ENCODE measurements at regions not wholly inside any gene's neighbourhood (a gene's known extent, or its start where the extent isn't known, plus 50 kb on each side); places are given as distances from the start of the nearest gene placed in this dataset.

DNA sequence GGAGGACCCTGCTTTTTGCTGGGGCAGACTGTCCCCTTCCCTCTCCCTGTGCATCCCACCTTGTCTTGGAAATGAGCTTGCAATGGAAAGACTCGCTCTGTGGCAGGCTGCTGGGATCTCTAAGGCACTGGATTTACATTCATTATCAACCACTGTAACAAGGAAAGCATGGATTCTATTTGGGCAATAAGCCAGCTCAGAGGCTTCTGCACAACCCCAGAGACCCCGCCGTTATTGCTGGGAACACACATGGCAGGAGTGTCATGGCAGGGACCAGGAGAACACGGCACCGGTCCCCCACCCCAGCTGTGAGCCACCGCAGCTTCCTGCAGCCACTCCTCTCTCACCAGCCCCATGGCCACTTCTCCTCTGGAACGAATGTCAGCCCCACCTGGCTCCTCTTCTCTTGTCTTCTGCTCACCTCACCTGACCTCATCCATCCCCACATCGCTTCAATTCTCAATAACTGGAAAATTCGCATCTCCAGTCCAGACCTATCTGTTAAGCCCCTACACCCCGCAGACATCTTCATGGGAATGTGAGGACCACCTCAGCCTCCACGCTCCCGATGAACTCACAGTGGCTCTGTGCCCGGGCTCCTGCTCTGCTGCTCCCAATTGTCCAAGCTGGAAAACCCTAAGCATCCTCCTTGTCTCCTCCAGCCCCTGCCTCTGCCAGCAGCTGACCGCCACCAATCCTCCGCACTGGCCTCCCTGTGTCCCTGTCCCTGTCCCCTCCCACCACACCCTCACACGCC, 181.5 kb downstream of the USP12 start:
- DNase-seq (ENCODE audit: low read depth in 2 of 2) = no peak

DNA sequence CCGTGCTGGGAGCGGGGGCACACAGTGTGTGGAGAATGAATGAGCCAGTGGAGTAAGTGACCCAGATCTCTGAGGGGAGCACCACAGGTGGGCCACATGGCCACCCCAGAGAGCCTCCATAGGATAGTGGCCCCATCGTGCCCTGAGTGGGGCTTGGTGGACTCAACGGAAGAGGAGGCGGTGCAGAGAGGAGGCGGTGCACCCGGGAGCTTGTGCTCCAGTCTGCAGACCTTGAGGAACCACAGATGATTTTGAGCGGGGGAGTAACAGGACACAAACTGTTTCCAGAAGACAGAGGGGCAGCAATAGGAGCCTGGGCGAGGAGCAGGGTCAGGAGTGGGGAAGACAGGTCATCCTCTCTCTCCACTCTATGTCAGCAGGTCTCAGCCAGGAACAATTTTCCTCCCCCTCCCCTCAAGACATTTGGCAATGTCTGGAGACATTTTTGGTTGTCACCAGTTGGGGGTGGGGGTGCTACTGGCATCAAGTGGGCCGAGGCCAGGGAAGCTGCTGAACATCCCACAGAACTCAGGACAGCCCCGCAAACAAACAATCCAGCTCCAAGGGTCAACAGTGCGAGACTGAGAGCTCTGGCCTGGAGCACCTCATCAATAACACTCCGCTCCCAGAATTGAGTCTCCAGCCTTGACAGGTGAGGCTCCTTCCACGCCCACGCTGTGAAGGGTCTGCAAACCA, 182.2 kb downstream of the USP12 start:
- no peak for DNase-seq (ENCODE audit: low read depth in 2 of 2)

DNA sequence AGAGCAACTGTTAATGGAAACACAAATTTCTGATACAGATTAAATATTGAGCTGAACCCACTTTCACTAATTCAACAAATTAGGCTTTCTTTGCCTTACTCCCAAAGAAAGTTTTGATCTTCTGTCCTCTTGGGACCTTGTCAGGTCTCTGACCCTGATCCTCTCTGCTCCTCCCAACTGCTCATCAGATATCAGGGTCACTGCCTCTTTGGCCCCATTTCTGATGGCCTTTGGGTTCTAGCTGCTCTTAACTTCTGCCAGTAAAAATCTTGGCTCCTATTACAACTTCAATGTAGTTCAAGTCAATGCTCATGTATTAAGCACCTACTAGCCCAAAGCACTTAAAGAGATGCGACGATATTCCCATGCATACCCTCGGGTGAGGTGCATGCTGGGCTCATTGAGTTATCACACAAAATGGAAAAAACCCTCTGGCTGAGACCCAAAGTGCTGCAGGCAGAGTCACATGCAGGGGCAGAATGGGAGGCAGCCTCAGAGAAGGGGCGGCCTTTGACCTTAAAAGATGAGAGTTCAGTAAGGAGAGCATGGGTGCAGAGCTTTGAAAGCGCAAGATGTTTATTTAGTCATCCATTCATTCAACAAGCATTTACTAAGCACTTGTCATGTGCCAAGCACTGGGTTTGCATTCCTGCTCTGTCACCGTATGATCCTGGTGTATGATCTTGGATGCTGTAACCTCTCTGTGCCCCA, 183.4 kb downstream of the USP12 start:
- no peak for DNase-seq (ENCODE audit: low read depth in 2 of 2)

DNA sequence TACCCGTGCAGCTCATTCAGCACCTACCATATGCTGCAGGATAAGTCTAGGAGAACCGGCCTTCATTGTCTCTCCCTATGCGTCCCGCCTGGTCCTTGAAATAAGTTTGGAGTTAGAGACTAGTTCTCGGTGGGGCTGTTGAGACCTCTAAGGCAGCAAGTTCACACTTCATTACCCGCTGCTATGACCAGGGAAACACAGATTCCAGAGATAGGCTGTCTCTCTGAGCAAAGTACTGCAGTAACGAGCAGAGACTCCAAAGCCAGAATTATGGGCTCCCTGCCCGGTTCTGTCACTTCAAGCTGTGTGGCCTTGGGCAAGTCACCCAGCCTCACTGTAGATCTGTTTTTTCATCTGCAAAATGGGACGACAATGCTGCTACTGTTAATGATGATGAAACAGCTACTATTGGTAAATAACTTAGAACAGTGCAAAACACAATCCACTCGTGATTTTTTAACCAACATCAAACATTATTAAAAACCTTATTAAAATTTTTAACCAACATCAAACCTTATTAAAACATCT, 184.1 kb downstream of the USP12 start:
- DNase-seq (ENCODE audit: low read depth in 2 of 2) = no peak

DNA sequence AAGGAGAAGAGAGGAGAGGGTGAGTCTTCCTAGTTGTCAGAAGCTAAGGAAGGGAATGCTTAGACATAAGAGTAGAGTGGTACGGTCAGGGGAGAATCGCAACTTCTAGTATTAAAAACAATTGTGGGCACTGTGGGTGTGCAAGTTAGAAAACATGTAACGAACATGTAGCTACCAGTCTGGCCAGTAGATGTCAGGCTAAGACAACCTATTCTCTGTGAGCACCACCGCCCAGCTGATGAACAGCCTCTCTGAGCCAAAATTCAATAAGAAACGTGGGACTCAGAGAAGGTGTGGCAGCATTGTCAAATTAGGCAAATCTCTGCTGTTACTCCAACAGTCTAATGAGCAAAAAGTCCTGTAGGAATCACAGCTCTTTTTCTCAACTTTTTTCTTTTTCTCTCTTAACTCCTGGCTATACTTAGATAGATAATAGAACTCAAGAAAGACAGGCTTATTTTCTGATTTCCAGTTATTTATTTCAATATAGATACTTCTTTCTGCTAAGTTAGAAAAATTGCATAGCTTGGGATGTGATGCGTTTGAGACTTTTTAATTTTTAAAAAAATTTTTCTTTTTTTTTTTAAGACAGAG, 186.2 kb downstream of the USP12 start:
- DNase-seq (ENCODE audit: low read depth in 2 of 2) = peak; percentile 40 to 54

DNA sequence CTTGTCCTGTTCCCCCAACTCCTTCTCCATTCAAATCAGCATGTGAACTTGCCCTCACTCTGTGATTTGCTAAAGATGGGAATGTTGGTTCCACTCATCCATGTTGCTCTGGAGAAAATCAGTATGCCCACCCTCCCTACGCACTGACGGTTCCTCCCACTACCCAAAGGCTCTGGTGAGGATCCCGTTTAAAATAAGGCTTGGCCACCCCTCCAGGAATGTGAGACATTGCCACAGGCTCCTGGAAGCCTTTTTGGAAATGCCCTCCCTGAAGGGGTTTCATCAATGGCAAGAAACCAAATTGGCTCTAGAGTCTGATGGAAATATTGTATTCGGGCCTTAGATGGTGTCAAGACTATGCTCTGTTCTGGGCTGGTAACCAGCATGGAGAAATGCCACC, 187.3 kb downstream of the USP12 start:
- DNase-seq (ENCODE audit: low read depth in 2 of 2) = no peak

DNA sequence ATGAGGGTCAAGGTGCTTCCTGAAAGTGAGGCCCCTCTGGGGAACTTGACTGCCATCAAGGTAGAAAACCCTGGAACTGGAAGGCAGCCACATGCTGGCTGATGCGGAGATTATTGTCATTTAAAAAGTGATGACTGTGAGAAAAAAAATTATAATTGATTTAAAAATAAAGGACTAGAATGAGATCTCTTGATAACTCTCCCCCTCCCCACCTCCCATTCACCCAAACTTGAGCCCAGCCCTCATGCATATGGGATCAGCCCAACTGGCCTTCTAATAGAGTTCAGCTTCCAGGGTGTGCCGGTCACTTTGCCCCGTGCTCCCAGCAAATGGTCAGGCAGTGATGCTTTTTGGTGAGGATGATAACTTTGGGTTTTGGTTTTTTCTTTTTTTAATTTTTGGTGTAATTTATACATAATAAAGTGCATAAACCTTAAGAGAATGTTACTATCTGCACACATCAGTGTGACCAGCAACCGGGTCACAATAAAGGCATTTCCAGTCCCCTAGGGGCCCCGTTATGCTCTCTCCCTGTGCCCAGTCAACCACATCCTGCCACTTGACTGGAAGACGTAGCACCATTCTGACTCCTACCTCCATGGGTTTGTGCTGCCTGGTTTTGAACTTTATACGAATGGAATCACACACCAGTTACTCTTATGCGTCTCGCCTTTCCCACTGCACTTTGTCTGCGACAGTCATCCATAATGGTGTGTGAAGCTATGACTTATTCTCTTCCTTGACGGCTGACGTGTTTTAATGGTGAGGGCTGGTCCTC, 187.9 kb downstream of the USP12 start:
- DNase-seq (ENCODE audit: low read depth in 2 of 2) = no peak

DNA sequence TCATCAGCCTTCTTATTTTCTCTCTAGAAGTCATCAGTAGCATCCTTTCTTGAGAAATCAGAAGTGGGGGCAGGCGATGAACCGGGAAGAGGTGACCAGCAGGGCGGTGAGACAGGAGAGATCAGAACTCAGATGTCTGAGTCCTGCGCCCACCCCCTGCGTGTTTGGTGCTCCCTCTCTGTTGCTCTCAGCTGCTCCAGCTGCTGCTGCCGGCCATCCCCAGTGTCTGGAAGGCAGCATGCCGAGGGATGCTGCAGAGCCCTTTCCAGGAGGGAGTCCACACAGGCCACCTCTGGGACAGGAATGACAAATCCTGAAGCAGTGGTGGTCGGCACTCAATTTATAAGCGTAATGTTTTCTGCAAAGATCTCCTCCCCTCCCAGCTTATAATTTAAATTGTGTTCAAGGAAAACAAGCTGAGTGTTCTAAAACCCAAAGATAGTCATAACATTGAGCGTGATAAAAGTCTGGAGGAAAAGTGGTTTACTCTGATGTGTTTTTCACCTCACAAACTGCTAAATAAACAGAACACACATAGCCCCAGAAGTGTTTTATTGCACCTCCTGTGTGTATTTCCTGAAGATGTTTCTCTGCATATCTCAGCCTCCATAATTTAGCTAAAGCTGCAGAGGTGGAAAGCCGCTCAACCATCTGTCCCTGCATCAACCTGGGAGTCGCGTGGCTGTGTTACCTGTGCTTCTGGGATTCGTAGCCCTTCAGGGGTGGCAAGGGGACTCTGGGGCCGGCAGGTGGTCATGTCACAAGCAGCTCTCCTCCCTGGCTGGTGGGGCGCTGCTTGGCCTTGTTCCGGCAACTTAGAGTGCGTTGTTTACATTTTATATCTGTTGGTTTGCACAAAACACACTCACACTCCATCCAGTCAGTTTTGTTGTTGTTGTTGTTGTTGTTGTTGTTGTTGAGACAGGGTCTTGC, 191.2 kb downstream of the USP12 start:
- no peak for DNase-seq (ENCODE audit: low read depth in 2 of 2)

DNA sequence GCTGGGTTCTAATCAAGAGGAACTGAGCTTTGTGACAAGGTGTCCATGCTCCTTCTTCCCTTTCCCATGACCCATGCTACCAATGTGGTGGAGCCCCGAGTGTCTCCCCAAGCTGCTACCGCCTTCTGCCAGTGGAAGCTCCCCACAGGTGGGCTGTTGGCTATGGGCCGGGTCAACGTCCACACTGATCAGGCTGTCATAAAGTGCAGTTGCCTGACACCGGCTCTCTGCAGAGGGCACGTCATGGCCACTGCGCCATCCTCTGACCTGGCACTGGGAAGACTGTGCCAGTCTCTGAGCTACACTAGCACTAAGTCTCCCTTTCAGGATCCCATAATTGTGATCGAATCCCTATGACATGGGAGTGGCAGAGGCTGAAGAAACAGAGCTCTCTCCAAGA, 192.3 kb downstream of the USP12 start:
- no peak for DNase-seq (ENCODE audit: low read depth in 2 of 2)

DNA sequence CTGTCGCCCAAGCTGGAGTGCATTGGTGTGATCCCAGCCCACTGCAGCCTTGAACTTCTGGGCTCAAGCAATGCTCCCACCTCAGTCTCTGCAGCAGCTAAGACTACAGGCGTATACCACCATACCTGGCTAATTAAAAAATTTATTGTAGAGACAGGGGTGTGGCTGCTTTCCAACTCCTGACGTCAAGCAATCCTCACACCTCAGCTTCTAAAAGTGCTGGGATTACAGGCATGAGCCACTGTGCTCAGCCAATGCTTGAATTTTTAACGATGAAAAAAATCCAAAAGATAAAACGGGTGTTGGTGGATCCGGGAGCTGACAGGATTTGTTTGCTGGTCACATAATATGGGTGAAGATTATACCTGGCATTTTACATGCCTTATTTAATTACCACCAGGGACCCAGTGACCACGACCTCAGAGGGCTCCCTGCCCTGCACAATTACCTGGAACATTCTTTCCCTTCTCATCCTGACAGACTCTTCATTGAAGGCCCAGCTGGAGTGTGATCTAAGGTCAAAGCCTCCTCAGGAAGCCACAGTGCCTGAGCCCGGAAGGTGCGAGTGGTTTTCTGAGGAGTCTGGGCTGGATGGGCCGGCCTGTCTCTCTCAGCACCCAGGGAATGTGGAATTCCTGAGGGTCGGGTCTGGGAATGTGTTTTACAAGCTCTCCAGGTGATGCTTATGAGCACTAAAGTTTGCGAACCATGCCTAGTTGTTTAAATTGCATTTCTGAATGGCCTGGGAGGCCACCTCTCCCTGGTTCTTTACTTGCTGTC, 193.3 kb downstream of the USP12 start:
- no peak for DNase-seq (ENCODE audit: low read depth in 2 of 2)

DNA sequence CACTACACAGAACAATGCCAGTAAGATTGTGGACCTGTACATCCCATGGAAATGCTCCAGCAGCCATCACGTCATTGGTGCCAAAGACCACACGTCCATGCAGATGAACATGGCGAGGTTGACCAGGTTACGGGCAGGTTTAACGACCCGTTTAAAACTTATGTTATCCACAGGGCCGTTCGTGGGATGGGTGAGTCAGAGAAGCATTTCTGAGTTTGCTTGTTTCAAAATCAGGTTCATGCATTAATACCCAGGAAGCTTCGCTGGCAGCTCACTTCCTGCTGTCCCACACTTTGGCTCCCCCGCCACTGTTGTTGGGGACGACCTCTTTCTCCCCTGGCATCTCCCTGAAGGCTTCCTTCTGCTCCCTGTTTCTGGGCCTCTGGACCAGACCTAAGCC, 194.1 kb downstream of the USP12 start:
- DNase-seq (ENCODE audit: low read depth in 2 of 2) = no peak

DNA sequence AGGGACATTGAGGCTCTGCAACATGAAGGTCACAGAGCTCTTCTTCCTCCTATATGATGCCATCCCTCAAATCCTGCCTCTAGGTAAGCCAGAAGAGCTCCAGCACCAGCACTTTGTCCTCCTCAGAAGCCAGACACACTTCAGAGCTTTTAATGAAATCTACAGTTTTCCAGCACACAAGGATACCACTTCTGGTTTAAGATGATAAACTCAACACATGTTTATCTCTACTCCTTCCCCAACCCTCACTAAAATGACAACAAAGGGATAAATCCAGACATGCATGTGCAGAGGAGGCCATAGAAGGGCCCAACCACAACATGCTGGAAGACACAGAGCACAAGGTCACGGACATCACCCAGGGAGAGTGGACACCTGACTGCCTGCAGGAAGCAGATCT, 195.3 kb downstream of the USP12 start:
- no peak for DNase-seq (ENCODE audit: low read depth in 2 of 2)

DNA sequence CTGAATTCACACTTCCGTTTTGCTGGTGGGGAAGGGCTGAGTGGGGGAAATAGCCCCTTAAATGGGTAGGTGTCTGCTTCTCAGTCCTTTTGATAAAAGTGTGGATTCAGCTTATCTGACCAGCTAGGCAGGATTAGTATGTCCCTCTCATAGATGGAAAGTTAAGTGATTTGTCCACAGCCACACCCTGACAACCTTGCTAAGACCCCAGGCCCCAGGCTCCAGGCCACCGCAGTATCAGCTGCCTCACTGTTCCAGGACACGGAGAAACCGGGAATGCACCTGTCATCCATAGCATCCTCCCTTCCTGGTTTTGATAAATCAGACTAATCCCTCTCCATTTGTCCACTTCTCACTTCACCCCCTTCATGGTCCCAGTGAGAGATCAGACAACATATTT, 197.7 kb downstream of the USP12 start:
- DNase-seq (ENCODE audit: low read depth in 2 of 2) = no peak

DNA sequence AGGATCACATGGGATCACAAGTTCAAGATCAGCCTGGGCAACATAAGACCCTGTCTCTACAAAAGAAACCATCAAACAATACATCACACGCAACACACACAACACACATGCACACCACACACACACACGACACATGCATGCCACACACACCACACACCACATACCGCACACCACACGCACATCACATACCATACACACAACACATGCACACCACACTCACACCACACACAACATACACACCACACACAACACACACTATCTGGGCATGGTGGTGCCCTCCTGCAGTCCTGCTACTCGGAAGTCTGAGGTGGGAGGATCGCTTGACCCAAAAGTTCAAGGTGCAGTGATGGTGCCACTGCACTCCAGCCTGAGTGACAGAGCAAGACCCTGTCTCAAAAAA, 198.3 kb downstream of the USP12 start:
- no peak for DNase-seq (ENCODE audit: low read depth in 2 of 2)

DNA sequence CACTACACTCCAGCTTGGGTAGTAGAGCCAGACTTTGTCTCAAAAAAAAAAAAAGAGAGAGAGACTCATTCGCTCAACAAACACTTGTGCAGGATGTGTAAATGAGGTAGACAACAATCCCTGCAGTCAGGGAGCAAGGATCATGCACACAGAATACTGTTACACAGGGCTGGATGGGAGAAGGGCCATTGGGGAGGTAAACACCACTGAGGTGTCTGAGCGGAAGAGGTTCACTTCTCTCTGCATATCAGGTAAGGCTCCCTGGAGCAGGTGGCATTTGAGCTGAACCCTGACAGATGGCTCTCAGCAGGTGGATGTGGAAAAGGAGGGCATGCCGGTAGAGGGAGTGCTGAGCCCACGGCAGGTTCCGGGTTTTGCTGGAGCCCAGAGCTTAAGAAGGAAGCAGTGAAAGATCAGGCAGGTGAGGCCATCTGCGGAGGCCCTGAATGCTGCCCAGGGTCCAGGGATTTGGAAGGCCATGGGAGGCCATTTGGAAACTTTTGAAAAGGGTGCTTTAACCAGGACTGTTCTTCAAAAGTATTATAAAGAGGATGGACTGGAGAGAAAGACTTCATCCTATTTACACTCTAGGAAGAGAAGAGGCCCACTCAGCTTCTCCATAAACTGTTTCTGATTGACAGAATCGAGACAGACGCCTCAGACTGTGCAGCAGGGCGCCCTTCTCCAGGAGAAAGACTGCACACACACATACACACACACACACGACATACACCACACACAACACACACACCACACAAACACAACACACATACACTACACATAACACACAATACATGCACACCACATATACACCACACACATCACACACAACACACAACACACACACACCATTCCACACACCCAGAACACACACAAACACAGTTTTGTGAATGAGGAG, 199.4 kb downstream of the USP12 start:
- DNase-seq (ENCODE audit: low read depth in 2 of 2) = no peak

DNA sequence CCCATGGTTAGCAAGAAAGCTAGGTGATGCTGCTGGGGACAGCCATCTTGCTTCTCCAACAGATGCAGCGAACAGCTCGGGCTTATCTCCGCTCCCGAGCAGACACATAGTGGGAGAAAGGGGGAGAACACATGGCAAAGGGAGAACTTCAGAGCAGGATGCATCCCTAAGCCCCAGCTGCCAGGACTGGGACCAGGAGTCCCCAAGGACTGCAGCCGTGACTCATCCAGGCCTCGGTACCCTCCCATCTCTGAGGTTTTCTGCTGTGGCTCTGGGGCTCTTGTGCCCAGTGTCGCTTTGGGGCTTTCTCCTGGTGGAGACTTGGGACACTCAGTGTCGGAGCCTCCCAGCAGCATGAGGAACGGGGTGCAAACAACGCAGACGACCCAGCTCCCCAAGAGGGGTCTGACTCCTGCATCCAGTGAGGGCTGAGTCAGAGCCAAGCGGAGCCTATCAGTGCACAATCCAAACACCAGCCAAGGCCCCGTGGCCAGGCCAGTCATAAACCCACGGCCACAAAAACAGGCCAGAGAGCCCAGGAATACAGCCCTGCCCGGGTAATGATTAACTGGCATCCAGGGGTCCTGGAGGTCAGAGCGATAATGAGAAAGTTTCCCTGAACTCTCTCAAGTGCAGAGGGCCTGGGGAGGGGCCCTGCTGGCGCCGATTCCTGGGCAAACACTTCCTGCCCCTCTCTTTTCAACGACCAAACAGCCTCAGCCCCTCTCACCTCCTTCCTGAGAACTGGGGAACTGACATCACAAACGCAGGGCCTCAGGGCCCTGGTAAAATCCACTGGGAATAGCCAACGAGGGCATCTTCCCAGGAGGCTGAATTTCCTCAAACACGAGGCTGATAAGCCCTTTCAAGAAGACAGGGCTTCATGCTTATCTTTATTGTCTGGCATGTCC, 202.9 kb downstream of the USP12 start:
- DNase-seq (ENCODE audit: low read depth in 2 of 2) = no peak
